PFSK-1 (cell line): ENCODE measurements at regions not wholly inside any gene's neighbourhood (a gene's known extent, or its start where the extent isn't known, plus 50 kb on each side); places are given as distances from the start of the nearest gene placed in this dataset.

ENCODE experiments used
- FOXP2 ChIP-seq: optimal IDR thresholded peaks from 2 replicates; pipeline ENCODE3; 2011; ENCODE audit warnings: borderline replicate concordance, control low read depth, inconsistent platforms; ENCODE audit not compliant: insufficient read depth; ENCODE audit errors: extremely low read length, extremely low read depth
- POLR2AphosphoS5 ChIP-seq: IDR thresholded peaks from 2 replicates; pipeline ENCODE4 v1.6.1; 2012; ENCODE audit warnings: low read depth, mild to moderate bottlenecking, control low read depth, low read length, moderate library complexity
- REST ChIP-seq, 2 experiments: IDR thresholded peaks; 2 replicates each; pipeline versions ENCODE4 v1.6.1 to v1.8.0; 2011 to 2012; ENCODE audit warnings: low read depth in 2 of 2, low read length in 2 of 2, control low read depth in 1 of 2, inconsistent platforms in 1 of 2, mild to moderate bottlenecking in 1 of 2, moderate library complexity in 1 of 2; ENCODE audit not compliant: insufficient read depth in 1 of 2
- SIN3A ChIP-seq: IDR thresholded peaks from 2 replicates; pipeline ENCODE4 v1.6.1; 2012; ENCODE audit warnings: mild to moderate bottlenecking, low read length, moderate library complexity, borderline replicate concordance; ENCODE audit not compliant: insufficient read depth
- TAF1 ChIP-seq: IDR thresholded peaks from 2 replicates; pipeline ENCODE4 v1.6.1; 2012; ENCODE audit warnings: low read length, control low read depth, borderline replicate concordance; ENCODE audit not compliant: insufficient read depth

- no peak for TF ChIP-seq REST (IDR thresholded peaks at IDR 0.05; ENCODE audit: insufficient read depth in 1 of 2, low read depth in 2 of 2, low read length in 2 of 2)
- TF ChIP-seq SIN3A: no peak
- no peak for TF ChIP-seq FOXP2
Measured at GRCh38 chr20:40603057-40603651, 85.9 kb downstream of the MAFB start.

GRCh38 chr20:40602381-40602780 lies 86.7 kb downstream of the MAFB start:
- no peak for TF ChIP-seq SIN3A
- no peak for TF ChIP-seq POLR2AphosphoS5
- no peak for TF ChIP-seq REST (IDR thresholded peaks at IDR 0.05; ENCODE audit: insufficient read depth in 1 of 2, low read depth in 2 of 2, low read length in 2 of 2)
- no peak for TF ChIP-seq FOXP2
- TF ChIP-seq TAF1: no peak

- no peak for TF ChIP-seq TAF1
- TF ChIP-seq FOXP2: no peak
- TF ChIP-seq REST (IDR thresholded peaks at IDR 0.05; ENCODE audit: insufficient read depth in 1 of 2, low read depth in 2 of 2, low read length in 2 of 2): no peak
- TF ChIP-seq SIN3A: no peak
- no peak for TF ChIP-seq POLR2AphosphoS5
Measured at GRCh38 chr20:40600441-40601219, 88.4 kb downstream of the MAFB start.

GRCh38 chr20:40599987-40600386 lies 89.0 kb downstream of the MAFB start:
- TF ChIP-seq TAF1: no peak
- no peak for TF ChIP-seq SIN3A
- TF ChIP-seq POLR2AphosphoS5: no peak
- TF ChIP-seq FOXP2: no peak
- no peak for TF ChIP-seq REST (IDR thresholded peaks at IDR 0.05; ENCODE audit: insufficient read depth in 1 of 2, low read depth in 2 of 2, low read length in 2 of 2)

GRCh38 chr20:40592941-40593340 lies 96.1 kb downstream of the MAFB start:
- TF ChIP-seq FOXP2 (no peak), SIN3A (no peak), TAF1 (no peak), REST (IDR thresholded peaks at IDR 0.05; ENCODE audit: insufficient read depth in 1 of 2, low read depth in 2 of 2, low read length in 2 of 2) (no peak), POLR2AphosphoS5 (no peak)
